ENCODE measurements at regions not wholly inside any gene's neighbourhood (a gene's known extent, or its start where the extent isn't known, plus 50 kb on each side); places are given as distances from the start of the nearest gene placed in this dataset.

DNA sequence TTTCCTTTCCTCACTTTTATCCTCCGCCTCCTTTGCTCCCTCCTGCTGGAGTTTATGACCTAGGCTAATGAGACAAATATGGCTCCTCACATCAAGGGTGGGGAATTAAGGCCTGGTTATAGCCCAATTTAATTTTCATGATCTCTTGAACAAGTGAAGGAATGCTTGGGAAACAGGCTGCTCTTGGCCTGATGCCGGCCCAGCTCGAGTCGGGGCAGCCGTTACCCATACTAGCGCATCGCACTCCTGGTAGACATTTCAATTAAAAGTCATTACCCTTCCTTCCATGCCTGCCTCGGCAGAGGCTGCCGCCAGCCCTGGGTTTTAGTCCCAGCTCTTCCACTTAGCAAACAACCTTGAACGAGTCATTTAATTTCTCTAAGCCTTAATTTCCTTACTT, 425.7 kb downstream of the TMEM38B start:
- DNase-seq (no peak), FAIRE-seq (no peak)
- Histone ChIP-seq H3K4me3 (ENCODE audit: low read length in 3 of 3) (no peak overlapping the region), H3K27me3 (ENCODE audit: control insufficient read depth, insufficient read depth, low read length) (no peaks in the 10 kb centered on the region), H3K36me3 (ENCODE audit: control insufficient read depth in 2 of 3, insufficient read depth in 3 of 3, low read length in 3 of 3) (no peaks in the 10 kb centered on the region), H3K4me1 (ENCODE audit: control insufficient read depth in 2 of 3, insufficient read depth in 2 of 3, low read depth in 1 of 3, low read length in 3 of 3) (no peaks in the 10 kb centered on the region), H3K27ac (ENCODE audit: low read depth in 2 of 2, low read length in 2 of 2) (no peak overlapping the region), H3K9ac (ENCODE audit: low read length in 3 of 3) (no peak overlapping the region), H3K9me3 (ENCODE audit: control insufficient read depth in 2 of 3, insufficient read depth in 1 of 3, low read length in 3 of 3) (no peaks in the 10 kb centered on the region)
- TF ChIP-seq, protein P1, sequence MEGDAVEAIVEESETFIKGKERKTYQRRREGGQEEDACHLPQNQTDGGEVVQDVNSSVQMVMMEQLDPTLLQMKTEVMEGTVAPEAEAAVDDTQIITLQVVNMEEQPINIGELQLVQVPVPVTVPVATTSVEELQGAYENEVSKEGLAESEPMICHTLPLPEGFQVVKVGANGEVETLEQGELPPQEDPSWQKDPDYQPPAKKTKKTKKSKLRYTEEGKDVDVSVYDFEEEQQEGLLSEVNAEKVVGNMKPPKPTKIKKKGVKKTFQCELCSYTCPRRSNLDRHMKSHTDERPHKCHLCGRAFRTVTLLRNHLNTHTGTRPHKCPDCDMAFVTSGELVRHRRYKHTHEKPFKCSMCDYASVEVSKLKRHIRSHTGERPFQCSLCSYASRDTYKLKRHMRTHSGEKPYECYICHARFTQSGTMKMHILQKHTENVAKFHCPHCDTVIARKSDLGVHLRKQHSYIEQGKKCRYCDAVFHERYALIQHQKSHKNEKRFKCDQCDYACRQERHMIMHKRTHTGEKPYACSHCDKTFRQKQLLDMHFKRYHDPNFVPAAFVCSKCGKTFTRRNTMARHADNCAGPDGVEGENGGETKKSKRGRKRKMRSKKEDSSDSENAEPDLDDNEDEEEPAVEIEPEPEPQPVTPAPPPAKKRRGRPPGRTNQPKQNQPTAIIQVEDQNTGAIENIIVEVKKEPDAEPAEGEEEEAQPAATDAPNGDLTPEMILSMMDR (IDR thresholded peaks at IDR 0.05; ENCODE audit: borderline replicate concordance, extremely low read depth, insufficient read depth) = no peak
- intact Hi-C loops (cut with DNase I) = no loop called here

DNA sequence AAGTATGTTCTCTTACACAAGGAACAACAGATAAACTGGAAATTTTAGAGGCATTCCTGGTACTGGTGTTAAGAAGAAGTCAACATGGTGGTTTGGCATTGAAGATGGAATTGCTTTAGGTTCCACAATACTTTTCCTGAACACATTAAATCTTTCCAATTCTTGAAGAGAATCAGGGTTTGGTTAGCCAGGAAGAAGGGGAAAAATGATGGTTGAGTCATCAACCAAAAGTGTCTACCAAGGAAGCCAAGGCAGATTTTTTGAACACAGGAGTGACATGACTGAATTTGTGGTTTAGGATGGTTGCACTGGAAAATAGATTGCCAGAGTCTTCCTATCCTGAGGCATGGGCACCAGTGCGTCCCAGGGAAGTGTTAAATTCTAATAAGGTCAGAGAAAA, 433.4 kb downstream of the TMEM38B start:
- Histone ChIP-seq H3K4me1 (ENCODE audit: control insufficient read depth in 2 of 3, insufficient read depth in 2 of 3, low read depth in 1 of 3, low read length in 3 of 3) (no peaks in the 10 kb centered on the region), H3K9me3 (ENCODE audit: control insufficient read depth in 2 of 3, insufficient read depth in 1 of 3, low read length in 3 of 3) (peaks cover 0 to 3% (median 0%) of the 10 kb centered on the region in 3 donors), H3K27ac (ENCODE audit: low read depth in 2 of 2, low read length in 2 of 2) (no peak overlapping the region), H3K27me3 (ENCODE audit: control insufficient read depth, insufficient read depth, low read length) (no peaks in the 10 kb centered on the region), H3K9ac (ENCODE audit: low read length in 3 of 3) (no peak overlapping the region), H3K4me3 (ENCODE audit: low read length in 3 of 3) (no peak overlapping the region), H3K36me3 (ENCODE audit: control insufficient read depth in 2 of 3, insufficient read depth in 3 of 3, low read length in 3 of 3) (no peaks in the 10 kb centered on the region)
- DNase-seq (no peak), FAIRE-seq (no peak)
- TF ChIP-seq, protein P1 (IDR thresholded peaks at IDR 0.05; ENCODE audit: borderline replicate concordance, extremely low read depth, insufficient read depth) = no peak
- intact Hi-C loops (cut with DNase I) = no loop called here

DNA sequence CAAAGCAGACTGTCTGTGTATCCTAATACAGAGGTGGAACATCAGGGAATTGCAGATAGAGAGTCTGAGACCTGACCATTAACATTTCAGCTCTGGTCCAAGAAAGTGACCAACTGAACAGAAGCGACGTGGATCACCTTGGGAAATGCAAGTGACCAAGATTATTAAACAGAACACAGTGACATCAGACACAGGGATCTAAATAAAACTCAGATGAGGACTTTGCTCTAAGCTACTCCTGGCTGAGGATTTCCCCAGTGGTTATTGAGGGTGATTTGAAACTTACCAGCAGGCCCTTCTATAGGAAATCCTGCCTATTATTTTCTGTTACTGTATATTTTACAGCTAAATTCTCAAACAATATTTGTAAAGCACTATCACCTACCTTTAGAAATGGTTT, 436.0 kb downstream of the TMEM38B start:
- FAIRE-seq (no peak), DNase-seq (no peak)
- Histone ChIP-seq H3K4me3 (ENCODE audit: low read length in 3 of 3) (no peak overlapping the region), H3K27me3 (ENCODE audit: control insufficient read depth, insufficient read depth, low read length) (no peaks in the 10 kb centered on the region), H3K9me3 (ENCODE audit: control insufficient read depth in 2 of 3, insufficient read depth in 1 of 3, low read length in 3 of 3) (peaks cover 0 to 1% (median 0%) of the 10 kb centered on the region in 3 donors), H3K9ac (ENCODE audit: low read length in 3 of 3) (no peak overlapping the region), H3K27ac (ENCODE audit: low read depth in 2 of 2, low read length in 2 of 2) (no peak overlapping the region), H3K4me1 (ENCODE audit: control insufficient read depth in 2 of 3, insufficient read depth in 2 of 3, low read depth in 1 of 3, low read length in 3 of 3) (no peaks in the 10 kb centered on the region), H3K36me3 (ENCODE audit: control insufficient read depth in 2 of 3, insufficient read depth in 3 of 3, low read length in 3 of 3) (no peaks in the 10 kb centered on the region)
- TF ChIP-seq, protein P1 (IDR thresholded peaks at IDR 0.05; ENCODE audit: borderline replicate concordance, extremely low read depth, insufficient read depth) = no peak
- intact Hi-C loops (cut with DNase I) = no loop called here

DNA sequence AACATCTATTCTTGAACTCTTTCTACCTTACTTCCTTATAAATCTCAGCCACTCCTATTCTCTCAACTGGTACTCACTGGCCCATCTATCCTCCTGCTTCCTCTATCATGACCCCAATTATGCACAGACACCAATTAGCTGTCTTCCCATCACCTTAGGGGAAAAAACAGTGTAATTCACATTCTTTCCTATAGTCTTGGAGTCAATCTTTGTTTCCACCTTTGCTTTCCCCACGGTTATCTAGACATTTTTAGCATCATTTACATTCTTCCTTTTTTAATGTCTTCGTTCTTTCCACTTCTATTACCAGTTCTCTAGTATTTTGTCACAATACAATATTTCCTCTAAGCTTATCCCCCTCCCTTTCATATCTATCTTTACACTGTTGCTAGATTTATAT, 449.4 kb downstream of the TMEM38B start:
- Histone ChIP-seq H3K27me3 (ENCODE audit: control insufficient read depth, insufficient read depth, low read length) (no peaks in the 10 kb centered on the region), H3K27ac (ENCODE audit: low read depth in 2 of 2, low read length in 2 of 2) (no peak overlapping the region), H3K4me3 (ENCODE audit: low read length in 3 of 3) (no peak overlapping the region), H3K9me3 (ENCODE audit: control insufficient read depth in 2 of 3, insufficient read depth in 1 of 3, low read length in 3 of 3) (no peaks in the 10 kb centered on the region), H3K36me3 (ENCODE audit: control insufficient read depth in 2 of 3, insufficient read depth in 3 of 3, low read length in 3 of 3) (no peaks in the 10 kb centered on the region), H3K4me1 (ENCODE audit: control insufficient read depth in 2 of 3, insufficient read depth in 2 of 3, low read depth in 1 of 3, low read length in 3 of 3) (no peaks in the 10 kb centered on the region), H3K9ac (ENCODE audit: low read length in 3 of 3) (no peak overlapping the region)
- FAIRE-seq (no peak), DNase-seq (no peak)
- TF ChIP-seq, protein P1 (IDR thresholded peaks at IDR 0.05; ENCODE audit: borderline replicate concordance, extremely low read depth, insufficient read depth) = no peak
- intact Hi-C loops (cut with DNase I) = no loop called here

All from kidney (tissue), 13 donors.